ENCODE measurements at regions not wholly inside any gene's neighbourhood (a gene's known extent, or its start where the extent isn't known, plus 50 kb on each side); places are given as distances from the start of the nearest gene placed in this dataset.

DNA sequence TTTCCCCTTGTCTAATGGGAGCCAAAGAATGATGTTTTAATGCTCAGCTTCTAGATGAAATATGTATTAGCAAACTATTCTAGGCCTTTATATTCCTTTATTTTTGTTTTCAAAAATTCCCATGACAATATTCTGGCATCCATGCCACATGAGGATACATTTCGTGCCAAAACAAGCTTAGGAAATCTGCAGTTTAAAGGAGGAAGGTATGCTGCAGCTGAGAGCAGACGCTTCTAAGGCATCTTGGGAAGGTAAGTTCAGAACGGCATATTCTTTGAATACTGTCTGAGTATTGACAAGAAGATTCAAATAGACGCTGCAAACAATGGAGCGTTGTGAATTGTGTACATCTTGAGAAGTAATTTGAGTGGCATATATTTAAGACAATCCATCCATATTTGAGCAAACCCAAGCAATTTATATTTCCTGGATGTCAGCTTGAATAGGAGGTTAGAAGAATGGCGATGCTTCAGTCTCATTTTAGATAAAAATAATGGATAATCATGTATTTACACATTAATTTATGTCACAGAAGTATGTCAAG is 158.6 kb downstream of the RAP2B start:
- Mint-ChIP-seq H3K9me3 (ENCODE audit: insufficient read depth) (no peaks in the 10 kb centered on the region), H3K4me1 (no peaks in the 10 kb centered on the region), H3K4me3 (no peak overlapping the region), H3K27me3 (no peaks in the 10 kb centered on the region), H3K27ac (no peak overlapping the region)
- DNase-seq (no peak), ATAC-seq (ENCODE audit: low read depth) (no peak)
- H3K4me3 ChIP-seq (ENCODE audit: control extremely low read depth in 1 of 5, extremely low read depth in 1 of 5, insufficient read depth in 1 of 5, low read depth in 2 of 5, low read length in 4 of 5) = no peak overlapping the region
- POLR2A ChIA-PET = no interaction called here
- H2AFZ ChIP-seq (ENCODE audit: insufficient read depth, low read depth, low read length, poor library complexity, severe bottlenecking) = no peak overlapping the region
- no peak overlapping the region for H3K4me2 ChIP-seq (replicated peaks; ENCODE audit: low read depth, low read length, poor library complexity, severe bottlenecking)
- CTCF ChIA-PET = no interaction called here
- no peaks in the 10 kb centered on the region for H3K4me1 ChIP-seq (ENCODE audit: control insufficient read depth in 2 of 2, insufficient read depth in 2 of 2, low read length in 2 of 2)
- no peaks in the 10 kb centered on the region for H3K27me3 ChIP-seq (replicated peaks in 1 of 4; ENCODE audit: control extremely low read depth in 1 of 4, control insufficient read depth in 3 of 4, insufficient read depth in 4 of 4, low read length in 3 of 4)
- intact Hi-C loops (cut with micrococcal nuclease) = no loop called here
- H3K79me2 ChIP-seq (ENCODE audit: control insufficient read depth, insufficient read depth, low read length) = no peaks in the 10 kb centered on the region
- no peaks in the 10 kb centered on the region for H4K20me1 ChIP-seq (ENCODE audit: control insufficient read depth, insufficient read depth, low read length, poor library complexity, severe bottlenecking)
- H3K9me3 ChIP-seq (ENCODE audit: control extremely low read depth in 1 of 3, control insufficient read depth in 2 of 3, insufficient read depth in 1 of 3, low read length in 2 of 3) = no peaks in the 10 kb centered on the region
- no peak overlapping the region for H3K9ac ChIP-seq (ENCODE audit: low read length)
- TF ChIP-seq, protein P1, sequence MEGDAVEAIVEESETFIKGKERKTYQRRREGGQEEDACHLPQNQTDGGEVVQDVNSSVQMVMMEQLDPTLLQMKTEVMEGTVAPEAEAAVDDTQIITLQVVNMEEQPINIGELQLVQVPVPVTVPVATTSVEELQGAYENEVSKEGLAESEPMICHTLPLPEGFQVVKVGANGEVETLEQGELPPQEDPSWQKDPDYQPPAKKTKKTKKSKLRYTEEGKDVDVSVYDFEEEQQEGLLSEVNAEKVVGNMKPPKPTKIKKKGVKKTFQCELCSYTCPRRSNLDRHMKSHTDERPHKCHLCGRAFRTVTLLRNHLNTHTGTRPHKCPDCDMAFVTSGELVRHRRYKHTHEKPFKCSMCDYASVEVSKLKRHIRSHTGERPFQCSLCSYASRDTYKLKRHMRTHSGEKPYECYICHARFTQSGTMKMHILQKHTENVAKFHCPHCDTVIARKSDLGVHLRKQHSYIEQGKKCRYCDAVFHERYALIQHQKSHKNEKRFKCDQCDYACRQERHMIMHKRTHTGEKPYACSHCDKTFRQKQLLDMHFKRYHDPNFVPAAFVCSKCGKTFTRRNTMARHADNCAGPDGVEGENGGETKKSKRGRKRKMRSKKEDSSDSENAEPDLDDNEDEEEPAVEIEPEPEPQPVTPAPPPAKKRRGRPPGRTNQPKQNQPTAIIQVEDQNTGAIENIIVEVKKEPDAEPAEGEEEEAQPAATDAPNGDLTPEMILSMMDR (IDR thresholded peaks at IDR 0.05) = no peak
- no peak for TF ChIP-seq EZH2 (IDR thresholded peaks at IDR 0.05; ENCODE audit: borderline replicate concordance, insufficient read depth, low read depth, low read length, poor library complexity, severe bottlenecking)
- 84% methylated on average over 3 of the region's 6 CpGs for WGBS (ENCODE audit: insufficient coverage)
- no peak overlapping the region for H3K27ac ChIP-seq (ENCODE audit: low read length in 2 of 2)
- no peaks in the 10 kb centered on the region for H3K36me3 ChIP-seq (replicated peaks in 1 of 2; ENCODE audit: control extremely low read depth in 1 of 2, control insufficient read depth in 1 of 2, extremely low read depth in 1 of 2, insufficient read depth in 2 of 2, low read length in 1 of 2)

DNA sequence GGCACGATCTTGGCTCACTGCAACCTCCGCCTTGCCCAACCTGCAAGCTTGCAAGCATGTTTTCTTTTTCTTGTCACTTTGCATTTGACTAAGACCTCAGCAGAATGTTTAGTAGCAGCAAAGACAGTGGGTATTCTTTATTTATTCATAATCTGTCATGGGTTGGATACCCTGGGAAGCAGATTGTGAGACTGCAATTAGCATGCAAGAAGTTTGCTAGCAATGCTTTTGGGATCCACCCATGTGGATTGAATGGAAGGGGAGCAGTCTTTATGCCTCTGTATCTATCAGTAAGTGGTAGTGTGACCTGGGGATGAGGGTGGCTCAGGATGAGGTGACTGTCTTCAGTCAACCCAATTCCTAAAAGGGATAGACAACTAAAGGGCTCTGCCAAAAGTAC is 166.7 kb downstream of the RAP2B start:
- DNase-seq = no peak
- POLR2A ChIA-PET = no interaction called here
- no peaks in the 10 kb centered on the region for H3K9me3 ChIP-seq (ENCODE audit: control extremely low read depth in 1 of 3, control insufficient read depth in 2 of 3, insufficient read depth in 1 of 3, low read length in 2 of 3)
- H3K27me3 ChIP-seq (replicated peaks in 1 of 4; ENCODE audit: control extremely low read depth in 1 of 4, control insufficient read depth in 3 of 4, insufficient read depth in 4 of 4, low read length in 3 of 4) = no peaks in the 10 kb centered on the region
- H3K4me2 ChIP-seq (replicated peaks; ENCODE audit: low read depth, low read length, poor library complexity, severe bottlenecking) = no peak overlapping the region
- H3K36me3 ChIP-seq (replicated peaks in 1 of 2; ENCODE audit: control extremely low read depth in 1 of 2, control insufficient read depth in 1 of 2, extremely low read depth in 1 of 2, insufficient read depth in 2 of 2, low read length in 1 of 2) = no peaks in the 10 kb centered on the region
- H2AFZ ChIP-seq (ENCODE audit: insufficient read depth, low read depth, low read length, poor library complexity, severe bottlenecking) = no peak overlapping the region
- no peaks in the 10 kb centered on the region for H3K4me1 Mint-ChIP-seq
- no peaks in the 10 kb centered on the region for H4K20me1 ChIP-seq (ENCODE audit: control insufficient read depth, insufficient read depth, low read length, poor library complexity, severe bottlenecking)
- TF ChIP-seq, protein P1 (IDR thresholded peaks at IDR 0.05) = no peak
- no peak for TF ChIP-seq EZH2 (IDR thresholded peaks at IDR 0.05; ENCODE audit: borderline replicate concordance, insufficient read depth, low read depth, low read length, poor library complexity, severe bottlenecking)
- ATAC-seq (ENCODE audit: low read depth) = no peak
- no peaks in the 10 kb centered on the region for H3K9me3 Mint-ChIP-seq (ENCODE audit: insufficient read depth)
- H3K27me3 Mint-ChIP-seq = peaks cover 13% of the 10 kb centered on the region
- H3K4me3 Mint-ChIP-seq = no peak overlapping the region
- intact Hi-C loops (cut with micrococcal nuclease) = no loop called here
- 80% methylated on average over 2 of the region's 2 CpGs for WGBS (ENCODE audit: insufficient coverage)
- CTCF ChIA-PET = no interaction called here
- H3K4me1 ChIP-seq (ENCODE audit: control insufficient read depth in 2 of 2, insufficient read depth in 2 of 2, low read length in 2 of 2) = no peaks in the 10 kb centered on the region
- no peak overlapping the region for H3K9ac ChIP-seq (ENCODE audit: low read length)
- H3K79me2 ChIP-seq (ENCODE audit: control insufficient read depth, insufficient read depth, low read length) = no peaks in the 10 kb centered on the region
- no peak overlapping the region for H3K27ac Mint-ChIP-seq
- no peak overlapping the region for H3K27ac ChIP-seq (ENCODE audit: low read length in 2 of 2)
- H3K4me3 ChIP-seq (ENCODE audit: control extremely low read depth in 1 of 5, extremely low read depth in 1 of 5, insufficient read depth in 1 of 5, low read depth in 2 of 5, low read length in 4 of 5) = no peak overlapping the region
